Ureter (tissue), 1 donor: ENCODE measurements at regions not wholly inside any gene's neighbourhood (a gene's known extent, or its start where the extent isn't known, plus 50 kb on each side); places are given as distances from the start of the nearest gene placed in this dataset.

Experiments
- DNase-seq: peaks from one replicate; pipeline ENCODE4 v3.0.0-alpha.2; 2020; ENCODE audit warnings: low spot score
- donor health status: DM: yes; HTN: yes; CAD: no.

- no peak for DNase-seq
These were observed 76.4 kb upstream of the PRSS58 start for GRCh38 chr7:142334236-142334635.

- no peak for DNase-seq
These were observed 74.6 kb upstream of the PRSS58 start for GRCh38 chr7:142332421-142332820.

GRCh38 chr7:142331941-142332340 lies 74.1 kb upstream of the PRSS58 start:
- no peak for DNase-seq

GRCh38 chr7:142329062-142329790 lies 71.4 kb upstream of the PRSS58 start:
- no peak for DNase-seq

- no peak for DNase-seq
These were observed 70.7 kb upstream of the PRSS58 start for GRCh38 chr7:142328551-142328950.

- no peak for DNase-seq
These were observed 70.0 kb upstream of the PRSS58 start for GRCh38 chr7:142327628-142328405.

- DNase-seq: no peak
These were observed 65.8 kb upstream of the PRSS58 start for GRCh38 chr7:142323706-142324105.

- no peak for DNase-seq
These were observed 63.5 kb upstream of the PRSS58 start for GRCh38 chr7:142321391-142321790.

- DNase-seq: no peak
These were observed 63.0 kb upstream of the PRSS58 start for GRCh38 chr7:142320883-142321282.

GRCh38 chr7:142319970-142320369 lies 62.1 kb upstream of the PRSS58 start:
- DNase-seq: no peak

- no peak for DNase-seq
These were observed 56.4 kb upstream of the PRSS58 start for GRCh38 chr7:142314281-142314680.

- DNase-seq: no peak
These were observed 55.7 kb upstream of the PRSS58 start for GRCh38 chr7:142313528-142313927.

GRCh38 chr7:142311876-142312275 lies 54.0 kb upstream of the PRSS58 start:
- no peak for DNase-seq

GRCh38 chr7:142308918-142309317 lies 51.1 kb upstream of the PRSS58 start:
- no peak for DNase-seq

GRCh38 chr7:142308326-142308725 lies 50.5 kb upstream of the PRSS58 start:
- DNase-seq: no peak
